Dermis blood vessel endothelial cell (primary cell): ENCODE measurements at regions not wholly inside any gene's neighbourhood (a gene's known extent, or its start where the extent isn't known, plus 50 kb on each side); places are given as distances from the start of the nearest gene placed in this dataset.
"Not testable (repeated sequence)": the region's sequence is repeated elsewhere in the genome, so short reads cannot be mapped to it uniquely, and the experiment has no call there.

Experiments
- DNase-seq: peaks from one replicate; pipeline ENCODE4 v3.0.0; 2010

GRCh38 chr7:101744588-101744987, 72.8 kb upstream of the CUX1 start:
- DNase-seq: no peak

- DNase-seq: no peak
These were observed 71.1 kb upstream of the CUX1 start for GRCh38 chr7:101746314-101746713.

- DNase-seq: no peak
These were observed 70.2 kb upstream of the CUX1 start for GRCh38 chr7:101747053-101747878.

GRCh38 chr7:101747879-101748345, 69.5 kb upstream of the CUX1 start:
- DNase-seq: no peak

GRCh38 chr7:101749891-101750290, 67.5 kb upstream of the CUX1 start:
- DNase-seq: no peak

GRCh38 chr7:101753316-101753715, 64.1 kb upstream of the CUX1 start:
- DNase-seq: no peak

GRCh38 chr7:101754424-101755159, 62.8 kb upstream of the CUX1 start:
- peak; percentile 68 for DNase-seq

GRCh38 chr7:101757879-101758278, 59.5 kb upstream of the CUX1 start:
- no peak for DNase-seq

- DNase-seq: not testable (repeated sequence)
These were observed 58.9 kb upstream of the CUX1 start for GRCh38 chr7:101758519-101758918.

GRCh38 chr7:101764221-101764620, 53.2 kb upstream of the CUX1 start:
- DNase-seq: no peak

- no peak for DNase-seq
These were observed 49.9 kb upstream of the CUX1 start for GRCh38 chr7:101767544-101767943.
